SU-DHL-6 (cell line): ENCODE measurements at regions not wholly inside any gene's neighbourhood (a gene's known extent, or its start where the extent isn't known, plus 50 kb on each side); places are given as distances from the start of the nearest gene placed in this dataset.

ENCODE experiments used
- H2AFZ ChIP-seq: fragments of 200-600 bp; sonication (generic); 2 replicates; pipeline ENCODE4 v1.6.1; 2014; ENCODE audit warnings: low read depth, mild to moderate bottlenecking, moderate library complexity, mixed read lengths, antibody characterized with exemption, low read length; ENCODE audit not compliant: severe bottlenecking
- H3F3A ChIP-seq: fragments of 200-600 bp; shearing (Covaris generic); 2 replicates; pipeline ENCODE4 v1.6.0; 2016; ENCODE audit warnings: antibody characterized with exemption, mild to moderate bottlenecking; ENCODE audit not compliant: insufficient read depth
- H3K27ac ChIP-seq: fragments of 200-600 bp; sonication (generic); 2 replicates; pipeline ENCODE4 v1.5.1; 2016; ENCODE audit warnings: low read depth, mild to moderate bottlenecking, low read length, moderate library complexity, mixed read lengths
- H3K27me3 ChIP-seq: fragments of 200-600 bp; sonication (generic), shearing (Covaris generic); 2 replicates; pipeline ENCODE4 v1.6.0; 2014; ENCODE audit warnings: mild to moderate bottlenecking, low read length
- H3K36me3 ChIP-seq: fragments of 200-600 bp; sonication (generic); 2 replicates; pipeline ENCODE4 v1.6.1; 2014; ENCODE audit warnings: mild to moderate bottlenecking, low read length, mixed read lengths
- H3K4me2 ChIP-seq: fragments of 300-600, 200-600 bp; shearing (Covaris generic), sonication (generic); 2 replicates; pipeline ENCODE4 v1.6.0; 2014; ENCODE audit warnings: low read length, low read depth, mild to moderate bottlenecking; ENCODE audit not compliant: poor library complexity, severe bottlenecking
- H3K4me3 ChIP-seq: fragments of 200-600 bp; sonication (generic); 2 replicates; pipeline ENCODE4 v1.5.1; 2014; ENCODE audit warnings: antibody characterized with exemption, low read length, mild to moderate bottlenecking, mixed read lengths; ENCODE audit not compliant: insufficient read depth, poor library complexity, severe bottlenecking
- H3K79me2 ChIP-seq: fragments of 200-600 bp; sonication (generic); 2 replicates; pipeline ENCODE4 v1.6.1; 2014; ENCODE audit warnings: mild to moderate bottlenecking, low read length, moderate library complexity; ENCODE audit not compliant: insufficient read depth
- H3K9ac ChIP-seq: fragments of 200-600 bp; sonication (generic); 2 replicates; pipeline ENCODE4 v1.7.0; 2014; ENCODE audit warnings: mild to moderate bottlenecking, low read length
- H3K9me2 ChIP-seq: fragments of 200-600 bp; sonication (generic); replicated peaks from 2 replicates; pipeline ENCODE4 v1.6.1; 2014; ENCODE audit warnings: low read length; ENCODE audit not compliant: insufficient read depth
- H3K9me3 ChIP-seq: fragments of 200-600 bp; sonication (generic); 2 replicates; pipeline ENCODE4 v1.6.1; 2014; ENCODE audit warnings: low read length, mixed read lengths; ENCODE audit not compliant: insufficient read depth
- H4K20me1 ChIP-seq: fragments of 200-600 bp; sonication (generic); 2 replicates; pipeline ENCODE4 v1.6.1; 2014; ENCODE audit warnings: low read depth, mild to moderate bottlenecking, antibody characterized with exemption, low read length, moderate library complexity, mixed read lengths
- CTCF ChIP-seq: fragments of 200-600 bp; sonication (generic); IDR thresholded peaks from one replicate; pipeline ENCODE4 v1.5.1; 2017; ENCODE audit warnings: antibody characterized with exemption, mild to moderate bottlenecking, low read length, moderate library complexity; ENCODE audit not compliant: insufficient read depth, poor library complexity, severe bottlenecking
- EZH2phosphoT487 ChIP-seq: fragments of 200-600 bp; sonication (generic), shearing (Covaris generic); conservative IDR thresholded peaks from 2 replicates; pipeline ENCODE4 v1.6.1; 2018; ENCODE audit warnings: mild to moderate bottlenecking, antibody characterized with exemption, low read length, moderate library complexity, mixed read lengths

GRCh38 chr11:13183826-13184196 lies 93.8 kb upstream of the BMAL1 start:
- H3K4me2 ChIP-seq, result no peak overlapping the region
- H3K79me2 ChIP-seq, result no peaks in the 10 kb centered on the region
- H3K27me3 ChIP-seq, result no peaks in the 10 kb centered on the region
- H2AFZ ChIP-seq, result no peak overlapping the region
- H3F3A ChIP-seq, result no peaks in the 10 kb centered on the region
- H3K9ac ChIP-seq, result no peak overlapping the region
- H3K9me2 ChIP-seq, result no peaks in the 10 kb centered on the region
- no peak overlapping the region for H3K27ac ChIP-seq
- no peaks in the 10 kb centered on the region for H3K36me3 ChIP-seq
- H4K20me1 ChIP-seq, result no peaks in the 10 kb centered on the region
- no peak overlapping the region for H3K4me3 ChIP-seq
- no peak for TF ChIP-seq EZH2phosphoT487
- no peak for TF ChIP-seq CTCF
- H3K9me3 ChIP-seq, result no peaks in the 10 kb centered on the region

- no peaks in the 10 kb centered on the region for H3K27me3 ChIP-seq
- no peak overlapping the region for H3K9ac ChIP-seq
- H2AFZ ChIP-seq, result no peak overlapping the region
- H3K4me3 ChIP-seq, result no peak overlapping the region
- H3F3A ChIP-seq, result no peaks in the 10 kb centered on the region
- no peak overlapping the region for H3K4me2 ChIP-seq
- no peak overlapping the region for H3K27ac ChIP-seq
- H4K20me1 ChIP-seq, result no peaks in the 10 kb centered on the region
- no peak for TF ChIP-seq CTCF
- TF ChIP-seq EZH2phosphoT487, result no peak
- no peaks in the 10 kb centered on the region for H3K9me3 ChIP-seq
- H3K36me3 ChIP-seq, result no peaks in the 10 kb centered on the region
- H3K79me2 ChIP-seq, result no peaks in the 10 kb centered on the region
- no peaks in the 10 kb centered on the region for H3K9me2 ChIP-seq
Measured at GRCh38 chr11:13184295-13184794, 93.2 kb upstream of the BMAL1 start.

GRCh38 chr11:13188179-13188578 lies 89.4 kb upstream of the BMAL1 start:
- H3K27me3 ChIP-seq, result no peaks in the 10 kb centered on the region

More at GRCh38 chr11:13188179-13188578, 89.4 kb upstream of the BMAL1 start:
- Histone ChIP-seq H3K4me2 (no peak overlapping the region), H3K79me2 (no peaks in the 10 kb centered on the region), H3K9me3 (no peaks in the 10 kb centered on the region), H3F3A (no peaks in the 10 kb centered on the region), H2AFZ (no peak overlapping the region), H3K27ac (no peak overlapping the region), H4K20me1 (no peaks in the 10 kb centered on the region), H3K9me2 (no peaks in the 10 kb centered on the region), H3K4me3 (no peak overlapping the region), H3K9ac (no peak overlapping the region), H3K36me3 (no peaks in the 10 kb centered on the region; the same call in 1 of the 2 replicates)
- TF ChIP-seq CTCF (no peak), EZH2phosphoT487 (no peak)
